Stimulated activated CD4-positive, alpha-beta T cell treated with anti-CD3 and anti-CD28 coated beads, Interleukin-12 subunit alpha, Interleukin-12 subunit beta, amount 100 ng/mL, for 48 hours (primary cell): ENCODE measurements at regions not wholly inside any gene's neighbourhood (a gene's known extent, or its start where the extent isn't known, plus 50 kb on each side); places are given as distances from the start of the nearest gene placed in this dataset.

ENCODE experiments used
- DNase-seq, 3 donors: peaks; one replicate each; pipeline ENCODE4 v3.0.0-alpha.2; 2020; ENCODE audit warnings: low read depth in 2 of 3, low spot score in 1 of 3

DNA sequence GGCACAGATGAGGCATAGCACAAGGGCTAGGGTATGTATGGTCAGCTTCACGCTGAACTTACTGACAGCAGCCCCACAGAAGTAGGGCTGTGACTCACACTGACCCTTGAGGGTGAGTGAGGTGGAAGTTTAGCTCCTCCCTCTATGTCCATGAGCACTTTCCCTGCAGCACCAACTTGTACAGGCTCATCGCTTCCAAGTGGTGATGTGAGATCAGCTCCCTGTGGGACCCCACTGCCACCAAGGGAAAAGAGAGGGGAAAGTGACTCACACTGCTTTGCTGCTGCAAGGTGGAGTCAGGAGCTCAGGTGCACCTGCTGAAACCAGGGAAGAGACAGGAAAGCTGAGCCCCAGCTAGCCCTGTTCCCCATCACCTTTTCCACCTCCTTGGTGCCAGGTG is 91.5 kb downstream of the TEX51 start:
- no peak for DNase-seq

DNA sequence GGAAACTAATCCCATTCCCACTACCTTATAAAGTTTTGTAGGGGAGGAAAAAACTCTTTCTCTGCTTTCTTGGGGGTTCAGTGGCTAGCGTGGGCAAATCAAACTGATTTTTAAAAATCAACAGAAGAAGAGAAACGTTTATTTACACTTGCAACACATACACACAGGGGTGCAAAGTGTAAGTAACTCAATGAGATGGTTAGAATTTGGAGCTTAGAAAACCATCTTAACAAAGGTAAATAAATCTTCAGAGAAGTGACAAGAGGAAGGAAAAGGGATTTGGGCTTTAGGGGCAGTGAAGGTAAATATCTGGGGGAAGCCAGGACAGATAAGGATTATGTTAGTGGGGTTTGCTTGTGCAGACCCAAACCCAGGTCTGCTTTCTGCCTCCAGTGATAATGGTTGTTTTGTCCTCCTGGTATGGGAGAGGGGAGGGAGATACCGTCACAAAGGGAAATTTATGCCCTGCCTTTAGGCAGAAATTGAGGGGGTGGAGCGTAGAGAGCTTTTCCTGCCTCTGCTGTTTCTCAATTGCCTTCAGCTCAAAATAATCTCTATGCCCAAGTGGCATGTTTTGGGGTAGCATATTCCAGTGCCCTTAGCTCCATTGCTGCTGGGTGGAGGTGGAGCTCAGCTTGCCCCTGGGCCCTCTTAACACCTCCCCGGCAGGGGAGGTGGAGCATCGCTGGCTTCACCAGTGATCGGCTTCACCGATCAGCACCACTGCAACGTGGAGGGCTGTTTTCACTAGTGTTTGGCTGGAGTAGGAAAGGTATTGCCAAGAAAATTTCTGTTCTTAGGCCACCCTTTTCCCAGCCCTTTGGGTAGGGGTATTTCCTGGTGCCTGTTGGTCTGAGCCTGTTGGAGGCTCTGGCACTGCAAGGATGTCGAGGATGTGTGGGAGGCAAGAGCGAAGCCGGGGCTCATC is 92.2 kb downstream of the TEX51 start:
- no peak for DNase-seq

DNA sequence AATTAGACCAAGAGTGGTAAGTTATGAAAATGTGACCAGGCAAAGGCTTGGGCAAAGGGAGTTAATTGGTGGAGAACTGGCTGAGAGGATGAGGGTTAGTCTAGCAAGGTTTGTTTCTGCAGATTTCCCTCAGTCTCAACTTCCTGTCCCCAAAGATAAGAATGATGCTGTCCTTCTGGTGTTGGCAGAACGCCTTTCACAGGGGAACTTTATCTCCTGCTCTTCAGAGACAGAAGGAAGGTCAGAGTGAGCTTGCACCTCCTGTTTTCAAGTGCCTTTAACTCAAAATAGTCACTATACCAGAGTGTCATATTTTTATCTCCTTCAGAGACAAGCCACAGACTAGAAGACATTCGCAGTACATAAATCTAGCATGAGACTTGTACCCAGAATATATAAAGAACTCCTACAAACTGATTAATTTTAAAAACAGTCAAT is 95.7 kb downstream of the TEX51 start:
- no peak for DNase-seq

DNA sequence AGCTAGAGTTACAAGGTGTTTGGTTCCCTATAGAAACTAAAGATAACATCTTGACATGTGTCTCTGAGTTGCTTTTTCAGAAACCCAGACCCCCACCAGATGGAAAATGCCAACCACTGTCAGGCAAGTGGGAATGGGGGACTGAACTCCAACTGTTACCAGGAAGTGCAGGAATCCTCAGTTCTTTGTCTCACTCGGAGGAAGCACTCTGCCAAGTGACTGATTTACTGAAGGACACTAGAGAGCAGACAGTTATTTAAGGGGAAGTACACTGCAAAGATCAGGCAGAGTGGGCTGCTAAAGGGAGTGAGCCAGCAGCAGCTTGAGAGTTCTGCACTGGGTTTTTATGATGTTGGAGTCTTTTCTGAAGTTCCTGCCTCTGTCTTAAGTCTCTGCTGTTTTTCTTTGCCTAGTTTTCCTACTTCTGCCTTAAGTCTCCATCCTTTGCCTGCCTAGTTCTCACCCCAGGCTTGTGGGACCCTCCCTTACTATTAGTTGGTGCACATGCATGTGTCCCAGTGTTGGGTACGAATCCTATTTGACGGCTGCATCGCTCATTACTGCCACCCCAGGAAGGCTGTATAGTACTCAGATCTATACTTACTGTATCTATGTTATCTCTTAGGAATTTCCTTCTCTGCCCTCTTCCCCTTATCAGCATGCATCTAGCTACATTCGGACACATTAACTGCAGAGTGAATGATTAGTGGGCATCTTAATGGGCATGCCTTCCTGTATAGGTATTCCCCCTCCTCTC is 97.1 kb downstream of the TEX51 start:
- no peak for DNase-seq

DNA sequence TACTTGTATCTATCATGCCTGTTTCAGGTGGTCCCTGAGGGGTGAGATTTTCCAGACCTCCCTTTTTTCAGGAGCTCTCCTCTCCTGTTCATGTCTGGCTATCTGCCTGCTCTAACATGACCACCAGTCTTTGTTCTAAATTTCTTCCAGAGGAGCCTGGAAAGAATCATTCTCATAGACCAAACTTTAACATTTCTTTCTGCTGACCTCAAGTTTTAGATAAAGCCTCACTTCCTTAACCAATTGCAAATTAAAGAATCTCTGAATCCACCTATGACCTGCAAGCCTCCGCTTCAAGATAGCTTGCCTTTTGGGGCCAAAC is 97.6 kb downstream of the TEX51 start:
- no peak for DNase-seq
